Body of pancreas (tissue), 4 donors: ENCODE measurements at regions not wholly inside any gene's neighbourhood (a gene's known extent, or its start where the extent isn't known, plus 50 kb on each side); places are given as distances from the start of the nearest gene placed in this dataset.

Experiments used
- CTCF ChIP-seq, 7 experiments: fragments of 450-650 bp in 4 of 7; fragments of 200-600 bp in 3 of 7; sonication (generic) in 3 of 7; IDR thresholded peaks; one replicate each; pipeline ENCODE4 v1.5.1; 2016 to 2019; ENCODE audit warnings: antibody characterized with exemption in 7 of 7
- POLR2A ChIP-seq, 3 donors: fragments of 450-650 bp; IDR thresholded peaks; one replicate each; pipeline ENCODE4 v1.6.1; 2016; ENCODE audit warnings: antibody characterized with exemption in 3 of 3, mild to moderate bottlenecking in 2 of 3

DNA sequence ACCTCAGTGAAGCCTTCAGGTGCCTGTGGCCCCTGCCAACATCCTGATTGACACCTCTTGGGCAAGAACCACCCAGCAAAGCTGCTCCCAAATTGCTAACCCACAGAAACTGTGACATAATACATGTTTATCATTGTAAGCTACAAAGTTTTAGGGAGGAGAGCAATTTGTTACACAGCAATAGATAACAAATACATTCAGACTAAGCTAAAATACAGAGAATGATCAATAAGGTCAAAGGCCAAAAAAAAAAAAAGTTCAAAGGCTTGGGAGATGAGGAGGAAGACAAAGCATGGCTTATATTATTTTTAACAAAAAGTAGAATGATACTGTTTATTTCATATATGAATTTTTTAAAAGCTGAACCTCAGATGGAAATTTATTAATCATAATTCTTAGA lies 105.9 kb downstream of the ID4 start:
- TF ChIP-seq CTCF (IDR thresholded peaks at IDR 0.05): no peak
- no peak for TF ChIP-seq POLR2A (IDR thresholded peaks at IDR 0.05)
